SK-N-SH treated with all-trans-retinoic acid at 6 μM for 48 hours (cell line): ENCODE measurements at regions not wholly inside any gene's neighbourhood (a gene's known extent, or its start where the extent isn't known, plus 50 kb on each side); places are given as distances from the start of the nearest gene placed in this dataset.
"Not testable (repeated sequence)": the region's sequence is repeated elsewhere in the genome, so short reads cannot be mapped to it uniquely, and the experiment has no call there.

Experiments used
- ATAC-seq: fragments of 200-7000 bp; cut with Tn5 transposase; 3 replicates; pipeline ENCODE4 v1.9.1; 2020; ENCODE audit warnings: mild to moderate bottlenecking, moderate library complexity
- BACH2 ChIP-seq: fragments of 250-450 bp; sonication (Bioruptor Pico); IDR thresholded peaks from 2 replicates; pipeline ENCODE4 v1.9.0; 2021; ENCODE audit warnings: mild to moderate bottlenecking, borderline replicate concordance
- CSRNP3 ChIP-seq: fragments of 250-450 bp; sonication (Bioruptor Pico); IDR thresholded peaks from 2 replicates; pipeline ENCODE4 v1.5.1; 2021; ENCODE audit warnings: mild to moderate bottlenecking, moderate library complexity
- GLIS3 ChIP-seq: fragments of 250-450 bp; sonication (Bioruptor Pico); IDR thresholded peaks from 2 replicates; pipeline ENCODE4 v1.5.0; 2020; ENCODE audit warnings: mild to moderate bottlenecking, moderate library complexity
- OSR1 ChIP-seq: fragments of 250-450 bp; sonication (Bioruptor Pico); IDR thresholded peaks from 2 replicates; pipeline ENCODE4 v1.8.0; 2022; ENCODE audit warnings: moderate library complexity, mild to moderate bottlenecking, inconsistent platforms
- PATZ1 ChIP-seq: fragments of 250-450 bp; sonication (Bioruptor Pico); IDR thresholded peaks from 2 replicates; pipeline ENCODE4 v1.8.0; 2020; ENCODE audit warnings: mild to moderate bottlenecking, moderate library complexity, borderline replicate concordance
- PPARA ChIP-seq: fragments of 250-450 bp; sonication (Bioruptor Pico); IDR thresholded peaks from 2 replicates; pipeline ENCODE4 v1.5.0; 2020; ENCODE audit warnings: mild to moderate bottlenecking, borderline replicate concordance
- RARB ChIP-seq: fragments of 250-450 bp; sonication (Bioruptor Pico); IDR thresholded peaks from 2 replicates; pipeline ENCODE4 v1.8.0; 2021; ENCODE audit warnings: mild to moderate bottlenecking, moderate library complexity
- SNAI2 ChIP-seq: fragments of 250-450 bp; sonication (Bioruptor Pico); IDR thresholded peaks from 2 replicates; pipeline ENCODE4 v1.5.0; 2020; ENCODE audit warnings: mild to moderate bottlenecking, moderate library complexity
- TCF4 ChIP-seq: fragments of 250-450 bp; sonication (Bioruptor Pico); IDR thresholded peaks from 2 replicates; pipeline ENCODE4 v1.8.0; 2021; ENCODE audit warnings: mild to moderate bottlenecking, moderate library complexity, borderline replicate concordance
- ZC3H10 ChIP-seq: fragments of 250-450 bp; sonication (Bioruptor Pico); IDR thresholded peaks from 2 replicates; pipeline ENCODE4 v1.5.1; 2021; ENCODE audit warnings: mild to moderate bottlenecking, moderate library complexity
- ZFP30 ChIP-seq: fragments of 450-650 bp; formaldehyde crosslinking; IDR thresholded peaks from 2 replicates; pipeline ENCODE4 v1.5.0; 2022; ENCODE audit warnings: mild to moderate bottlenecking, moderate library complexity
- ZNF70 ChIP-seq: fragments of 450-650 bp; formaldehyde crosslinking; IDR thresholded peaks from 2 replicates; pipeline ENCODE4 v1.5.0; 2020; ENCODE audit warnings: mild to moderate bottlenecking, moderate library complexity
- TF ChIP-seq, protein P1 (sequence below): fragments of 250-450 bp; sonication (Bioruptor Pico); IDR thresholded peaks from 2 replicates; pipeline ENCODE4 v1.8.0; 2021; ENCODE audit warnings: low read depth, mild to moderate bottlenecking, moderate library complexity, borderline replicate concordance
- TF ChIP-seq, protein P2 (sequence below): fragments of 250-450 bp; sonication (Bioruptor Pico); IDR thresholded peaks from 2 replicates; pipeline ENCODE4 v1.5.0; 2020; ENCODE audit warnings: mild to moderate bottlenecking, moderate library complexity

GRCh38 chrX:139446832-139447231 lies 83.7 kb upstream of the F9 start (continued):
- no peak for TF ChIP-seq TCF4 (CRISPR knock-in tag)
- TF ChIP-seq RARB (CRISPR knock-in tag), result no peak
- TF ChIP-seq OSR1, result no peak

DNA sequence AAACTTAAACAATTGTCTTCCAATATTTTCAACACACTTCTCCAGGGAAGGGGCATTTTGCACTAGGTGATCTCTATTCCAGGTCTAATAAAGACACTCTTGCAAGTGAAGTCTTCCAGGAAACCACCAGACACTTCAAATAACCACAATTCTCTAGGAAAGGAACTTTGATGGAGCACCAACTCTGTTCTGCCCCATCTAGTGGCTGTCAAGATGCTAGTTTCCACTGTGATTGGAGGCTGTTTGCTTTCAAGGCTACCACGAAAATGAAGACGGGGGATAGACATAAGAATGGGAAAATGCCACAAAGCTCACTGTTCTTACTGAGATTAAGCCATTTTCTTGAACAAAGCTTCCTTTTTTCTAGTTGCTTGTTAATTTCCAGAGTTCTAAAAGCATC lies 100.6 kb upstream of the F9 start:
- no peak for ATAC-seq
- TF ChIP-seq ZFP30 (CRISPR knock-in tag), result no peak
- TF ChIP-seq ZNF70 (CRISPR knock-in tag), result no peak
- no peak for TF ChIP-seq CSRNP3 (CRISPR knock-in tag)
- TF ChIP-seq ZC3H10 (CRISPR knock-in tag), result no peak
- TF ChIP-seq, all 23 proteins: peak for 0

- ATAC-seq, result no peak
- no peak for TF ChIP-seq PPARA
- TF ChIP-seq, protein P1, sequence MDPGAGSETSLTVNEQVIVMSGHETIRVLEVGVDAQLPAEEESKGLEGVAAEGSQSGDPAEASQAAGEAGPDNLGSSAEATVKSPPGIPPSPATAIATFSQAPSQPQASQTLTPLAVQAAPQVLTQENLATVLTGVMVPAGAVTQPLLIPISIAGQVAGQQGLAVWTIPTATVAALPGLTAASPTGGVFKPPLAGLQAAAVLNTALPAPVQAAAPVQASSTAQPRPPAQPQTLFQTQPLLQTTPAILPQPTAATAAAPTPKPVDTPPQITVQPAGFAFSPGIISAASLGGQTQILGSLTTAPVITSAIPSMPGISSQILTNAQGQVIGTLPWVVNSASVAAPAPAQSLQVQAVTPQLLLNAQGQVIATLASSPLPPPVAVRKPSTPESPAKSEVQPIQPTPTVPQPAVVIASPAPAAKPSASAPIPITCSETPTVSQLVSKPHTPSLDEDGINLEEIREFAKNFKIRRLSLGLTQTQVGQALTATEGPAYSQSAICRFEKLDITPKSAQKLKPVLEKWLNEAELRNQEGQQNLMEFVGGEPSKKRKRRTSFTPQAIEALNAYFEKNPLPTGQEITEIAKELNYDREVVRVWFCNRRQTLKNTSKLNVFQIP (CRISPR knock-in tag), result no peak
- TF ChIP-seq RARB (CRISPR knock-in tag), result no peak
- no peak for TF ChIP-seq GLIS3 (CRISPR knock-in tag)
Observed at GRCh38 chrX:139423186-139423585, 107.4 kb upstream of the F9 start.

DNA sequence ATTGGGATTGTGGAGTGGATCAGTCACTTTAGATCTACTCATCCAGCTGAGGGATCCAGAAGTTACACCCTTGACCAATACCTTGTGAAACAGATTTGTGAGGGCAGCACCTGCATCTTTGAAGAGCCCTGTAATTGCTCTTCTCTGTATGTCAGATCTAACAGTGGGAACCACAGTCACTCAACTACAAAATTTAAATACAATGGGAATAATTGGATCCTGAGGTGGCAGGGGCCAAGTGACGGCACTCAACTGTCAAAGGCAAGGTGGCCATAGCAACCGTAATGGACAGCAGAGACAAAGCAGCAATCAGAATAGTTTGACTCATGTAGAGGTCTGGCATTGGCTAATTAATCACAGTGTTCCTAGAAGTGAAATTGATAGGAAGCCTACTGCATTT lies 132.3 kb upstream of the F9 start:
- ATAC-seq, result not testable (repeated sequence)

GRCh38 chrX:139388254-139388653 lies 142.3 kb upstream of the F9 start:
- TF ChIP-seq, protein P2, sequence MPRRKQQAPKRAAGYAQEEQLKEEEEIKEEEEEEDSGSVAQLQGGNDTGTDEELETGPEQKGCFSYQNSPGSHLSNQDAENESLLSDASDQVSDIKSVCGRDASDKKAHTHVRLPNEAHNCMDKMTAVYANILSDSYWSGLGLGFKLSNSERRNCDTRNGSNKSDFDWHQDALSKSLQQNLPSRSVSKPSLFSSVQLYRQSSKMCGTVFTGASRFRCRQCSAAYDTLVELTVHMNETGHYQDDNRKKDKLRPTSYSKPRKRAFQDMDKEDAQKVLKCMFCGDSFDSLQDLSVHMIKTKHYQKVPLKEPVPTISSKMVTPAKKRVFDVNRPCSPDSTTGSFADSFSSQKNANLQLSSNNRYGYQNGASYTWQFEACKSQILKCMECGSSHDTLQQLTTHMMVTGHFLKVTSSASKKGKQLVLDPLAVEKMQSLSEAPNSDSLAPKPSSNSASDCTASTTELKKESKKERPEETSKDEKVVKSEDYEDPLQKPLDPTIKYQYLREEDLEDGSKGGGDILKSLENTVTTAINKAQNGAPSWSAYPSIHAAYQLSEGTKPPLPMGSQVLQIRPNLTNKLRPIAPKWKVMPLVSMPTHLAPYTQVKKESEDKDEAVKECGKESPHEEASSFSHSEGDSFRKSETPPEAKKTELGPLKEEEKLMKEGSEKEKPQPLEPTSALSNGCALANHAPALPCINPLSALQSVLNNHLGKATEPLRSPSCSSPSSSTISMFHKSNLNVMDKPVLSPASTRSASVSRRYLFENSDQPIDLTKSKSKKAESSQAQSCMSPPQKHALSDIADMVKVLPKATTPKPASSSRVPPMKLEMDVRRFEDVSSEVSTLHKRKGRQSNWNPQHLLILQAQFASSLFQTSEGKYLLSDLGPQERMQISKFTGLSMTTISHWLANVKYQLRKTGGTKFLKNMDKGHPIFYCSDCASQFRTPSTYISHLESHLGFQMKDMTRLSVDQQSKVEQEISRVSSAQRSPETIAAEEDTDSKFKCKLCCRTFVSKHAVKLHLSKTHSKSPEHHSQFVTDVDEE (CRISPR knock-in tag), result no peak
- no peak for TF ChIP-seq PPARA
- TF ChIP-seq OSR1, result no peak
- TF ChIP-seq PATZ1 (CRISPR knock-in tag), result no peak
- TF ChIP-seq ZC3H10 (CRISPR knock-in tag), result no peak
- no peak for TF ChIP-seq BACH2 (CRISPR knock-in tag)
- TF ChIP-seq CSRNP3 (CRISPR knock-in tag), result no peak
- ATAC-seq, result no peak

DNA sequence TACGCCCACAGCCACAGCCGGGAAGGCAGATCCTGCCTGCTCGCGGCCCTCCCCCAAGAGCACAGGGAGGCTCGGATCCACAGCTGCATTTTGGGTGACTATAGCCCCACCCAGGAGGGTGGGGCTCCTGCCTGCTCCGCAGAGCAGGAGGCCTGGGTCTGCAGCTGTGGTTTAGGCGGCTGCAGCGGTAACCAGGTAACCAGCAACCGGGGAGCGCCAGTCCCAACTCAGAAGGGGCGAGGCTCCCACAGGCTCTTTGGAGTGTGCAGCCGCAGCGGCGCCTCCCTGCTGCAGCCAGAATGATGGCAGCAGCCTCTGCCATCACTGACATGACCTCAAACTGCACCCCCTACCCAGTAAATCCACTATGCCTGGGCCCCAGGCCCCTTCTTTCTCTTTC lies 148.0 kb upstream of the F9 start:
- no peak for ATAC-seq
- TF ChIP-seq, protein P2 (CRISPR knock-in tag), result no peak
- TF ChIP-seq GLIS3 (CRISPR knock-in tag) (no peak), CSRNP3 (CRISPR knock-in tag) (no peak), SNAI2 (CRISPR knock-in tag) (no peak), PATZ1 (CRISPR knock-in tag) (no peak)
